Tongue (tissue), 1 donor: ENCODE measurements at regions not wholly inside any gene's neighbourhood (a gene's known extent, or its start where the extent isn't known, plus 50 kb on each side); places are given as distances from the start of the nearest gene placed in this dataset.

Experiments
- DNase-seq: peaks from one replicate; pipeline ENCODE4 v3.0.0-alpha.2; 2015

GRCh38 chr17:14886200-14886739 lies 378.9 kb downstream of the PMP22 start:
- no peak for DNase-seq

- DNase-seq: no peak
These were observed 383.0 kb downstream of the PMP22 start for GRCh38 chr17:14882131-14882530.

GRCh38 chr17:14875557-14876412 lies 389.3 kb downstream of the PMP22 start:
- DNase-seq: no peak

- no peak for DNase-seq
These were observed 391.1 kb downstream of the PMP22 start for GRCh38 chr17:14873996-14874395.

- no peak for DNase-seq
These were observed 391.6 kb downstream of the PMP22 start for GRCh38 chr17:14873540-14873939.

- no peak for DNase-seq
These were observed 393.2 kb downstream of the PMP22 start for GRCh38 chr17:14871921-14872320.

- peak; percentile 2 for DNase-seq
These were observed 398.9 kb downstream of the PMP22 start for GRCh38 chr17:14866266-14866665.

GRCh38 chr17:14864127-14864526 lies 401.0 kb downstream of the PMP22 start:
- DNase-seq: no peak

- no peak for DNase-seq
These were observed 405.6 kb downstream of the PMP22 start for GRCh38 chr17:14859542-14859941.

- no peak for DNase-seq
These were observed 408.9 kb downstream of the PMP22 start for GRCh38 chr17:14856176-14856575.

- no peak for DNase-seq
These were observed 410.4 kb downstream of the PMP22 start for GRCh38 chr17:14854691-14855090.

GRCh38 chr17:14845591-14846281 lies 419.4 kb downstream of the PMP22 start:
- peak; percentile 64 for DNase-seq

- no peak for DNase-seq
These were observed 421.9 kb downstream of the PMP22 start for GRCh38 chr17:14843086-14843795.

- no peak for DNase-seq
These were observed 424.4 kb downstream of the PMP22 start for GRCh38 chr17:14840616-14841231.

- DNase-seq: no peak
These were observed 426.6 kb downstream of the PMP22 start for GRCh38 chr17:14838567-14838966.

- no peak for DNase-seq
These were observed 431.8 kb downstream of the PMP22 start for GRCh38 chr17:14833201-14833785.

- peak; percentile 18 for DNase-seq
These were observed 433.6 kb downstream of the PMP22 start for GRCh38 chr17:14831491-14831890.

GRCh38 chr17:14827396-14827919 lies 437.7 kb downstream of the PMP22 start:
- no peak for DNase-seq

GRCh38 chr17:14826358-14826757 lies 438.8 kb downstream of the PMP22 start:
- peak; percentile 27 for DNase-seq

- no peak for DNase-seq
These were observed 446.7 kb downstream of the PMP22 start for GRCh38 chr17:14818469-14818868.

- no peak for DNase-seq
These were observed 450.0 kb downstream of the PMP22 start for GRCh38 chr17:14815079-14815478.
